HG02763 (cell line): ENCODE measurements at regions not wholly inside any gene's neighbourhood (a gene's known extent, or its start where the extent isn't known, plus 50 kb on each side); places are given as distances from the start of the nearest gene placed in this dataset.

Source experiments
- ATAC-seq: cut with Tn5 transposase; IDR thresholded peaks from one replicate; pipeline ENCODE4 v1.9.1; 2021; ENCODE audit warnings: mild to moderate bottlenecking, moderate library complexity; ENCODE audit not compliant: unreplicated experiment

DNA sequence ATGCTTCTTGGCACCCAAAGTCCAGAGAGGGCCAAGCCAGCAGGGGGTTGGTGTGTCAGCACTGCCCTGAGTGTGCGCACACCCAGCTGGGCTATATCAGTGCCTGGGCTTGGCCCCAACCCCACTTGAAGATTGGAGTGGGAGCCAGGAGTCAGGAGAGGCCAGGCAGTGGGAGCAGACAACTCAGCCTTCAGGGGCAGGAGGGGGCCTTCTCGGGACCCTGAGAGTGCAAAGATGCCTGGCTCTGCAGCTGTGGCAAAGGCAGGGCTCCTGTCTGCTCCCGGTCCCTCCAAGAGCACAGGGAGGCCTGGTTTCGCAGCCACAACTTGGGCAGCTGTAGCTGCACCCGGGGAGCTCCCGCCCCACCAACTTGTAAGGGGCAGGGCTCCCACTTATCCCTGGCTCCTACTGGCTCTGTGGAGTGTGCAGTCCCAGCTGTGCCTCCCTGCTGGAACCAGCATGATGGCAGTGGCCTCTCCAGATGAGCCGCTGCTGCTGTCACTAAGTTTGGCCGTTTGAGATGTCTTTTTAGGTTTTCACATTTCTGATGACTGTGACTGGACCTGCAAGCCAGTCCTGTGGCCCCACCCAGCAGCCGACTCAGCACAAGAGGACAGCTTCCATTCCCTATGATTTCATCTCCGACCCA lies 148.8 kb upstream of the HS6ST1 start:
- no peak for ATAC-seq

GRCh38 chr2:128468186-128468920 lies 149.7 kb upstream of the HS6ST1 start:
- ATAC-seq: no peak

DNA sequence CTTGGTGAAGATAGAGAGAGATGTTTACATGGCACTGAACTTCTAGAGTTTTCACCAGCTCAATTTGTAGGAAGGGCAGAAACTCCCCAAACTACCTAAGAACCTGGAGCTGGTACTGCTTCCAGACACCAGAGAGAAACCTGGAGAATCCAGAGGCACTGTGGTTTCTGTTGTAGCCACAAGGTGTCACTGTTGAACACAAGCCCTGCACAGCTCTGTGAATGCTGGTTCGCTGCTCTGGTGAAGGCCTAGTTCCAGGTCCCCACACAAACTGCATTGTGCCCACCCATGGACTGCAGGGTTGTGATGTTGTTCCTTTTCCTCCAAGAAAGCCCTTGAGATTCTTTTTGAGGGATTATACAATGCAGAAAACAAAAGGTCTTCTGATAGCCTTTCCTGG lies 150.5 kb upstream of the HS6ST1 start:
- ATAC-seq: no peak

DNA sequence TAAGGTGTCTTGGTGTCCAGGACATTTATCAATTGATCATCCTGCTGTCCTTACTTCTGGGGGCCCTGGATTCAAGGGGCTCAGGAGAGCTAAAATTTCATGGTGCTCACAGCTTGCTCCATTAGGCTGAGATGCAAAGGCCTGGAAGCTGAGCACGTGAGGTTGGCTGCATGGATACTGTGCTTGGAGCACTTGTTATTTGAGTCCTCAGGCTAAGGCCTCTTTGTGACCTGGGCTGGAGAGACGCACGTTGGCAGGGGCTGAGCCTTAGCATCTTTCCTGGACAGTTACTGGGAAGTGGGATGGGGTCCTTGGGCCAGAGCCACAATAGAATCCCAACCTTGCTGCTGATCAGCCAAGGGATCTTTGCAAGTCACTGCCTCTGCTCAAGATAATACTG lies 151.2 kb upstream of the HS6ST1 start:
- no peak for ATAC-seq

- ATAC-seq: peak; percentile 17
Measured at GRCh38 chr2:128472789-128473174, 154.1 kb upstream of the HS6ST1 start.

DNA sequence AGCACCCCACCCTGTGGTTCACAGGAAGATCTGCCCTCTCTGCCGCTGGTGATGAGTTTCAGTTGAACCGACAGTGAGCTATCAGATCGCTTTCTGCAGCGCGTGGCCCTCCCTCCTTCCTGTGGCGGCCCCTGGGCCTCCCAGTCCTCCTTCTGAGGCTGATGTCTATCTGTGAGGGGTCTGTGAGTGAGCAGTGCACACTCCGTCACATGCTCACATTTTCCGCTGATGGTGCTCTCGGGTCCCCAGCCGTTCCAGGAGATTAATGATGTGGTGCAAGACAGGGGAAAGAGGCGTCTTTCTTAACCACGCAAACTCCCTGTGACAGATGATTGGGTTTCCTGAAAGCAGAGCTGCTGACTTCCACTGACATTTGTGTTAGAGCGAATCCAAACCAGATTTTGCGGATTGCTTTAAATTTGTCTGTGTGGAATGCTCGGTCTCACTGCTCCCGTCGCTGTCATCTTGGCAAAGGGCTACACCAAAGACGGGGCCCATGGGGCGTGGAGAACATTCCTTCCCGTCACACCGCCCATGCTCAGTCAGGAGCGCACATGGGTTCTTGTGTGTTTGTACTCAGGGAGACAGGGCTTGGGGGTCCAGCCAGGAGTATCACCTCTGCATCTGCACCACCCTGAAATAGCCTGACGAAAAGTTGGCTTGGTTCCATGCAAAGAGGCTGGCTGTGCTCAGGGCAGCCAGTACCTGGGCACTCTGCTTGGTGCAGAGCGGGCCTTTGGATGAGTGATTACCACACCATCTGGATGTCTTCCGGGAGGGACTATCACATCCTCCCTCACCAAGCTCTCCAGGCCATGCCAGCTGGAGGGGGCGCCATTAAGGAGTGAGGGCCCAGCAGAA lies 154.7 kb upstream of the HS6ST1 start:
- ATAC-seq: peak; percentile 69

DNA sequence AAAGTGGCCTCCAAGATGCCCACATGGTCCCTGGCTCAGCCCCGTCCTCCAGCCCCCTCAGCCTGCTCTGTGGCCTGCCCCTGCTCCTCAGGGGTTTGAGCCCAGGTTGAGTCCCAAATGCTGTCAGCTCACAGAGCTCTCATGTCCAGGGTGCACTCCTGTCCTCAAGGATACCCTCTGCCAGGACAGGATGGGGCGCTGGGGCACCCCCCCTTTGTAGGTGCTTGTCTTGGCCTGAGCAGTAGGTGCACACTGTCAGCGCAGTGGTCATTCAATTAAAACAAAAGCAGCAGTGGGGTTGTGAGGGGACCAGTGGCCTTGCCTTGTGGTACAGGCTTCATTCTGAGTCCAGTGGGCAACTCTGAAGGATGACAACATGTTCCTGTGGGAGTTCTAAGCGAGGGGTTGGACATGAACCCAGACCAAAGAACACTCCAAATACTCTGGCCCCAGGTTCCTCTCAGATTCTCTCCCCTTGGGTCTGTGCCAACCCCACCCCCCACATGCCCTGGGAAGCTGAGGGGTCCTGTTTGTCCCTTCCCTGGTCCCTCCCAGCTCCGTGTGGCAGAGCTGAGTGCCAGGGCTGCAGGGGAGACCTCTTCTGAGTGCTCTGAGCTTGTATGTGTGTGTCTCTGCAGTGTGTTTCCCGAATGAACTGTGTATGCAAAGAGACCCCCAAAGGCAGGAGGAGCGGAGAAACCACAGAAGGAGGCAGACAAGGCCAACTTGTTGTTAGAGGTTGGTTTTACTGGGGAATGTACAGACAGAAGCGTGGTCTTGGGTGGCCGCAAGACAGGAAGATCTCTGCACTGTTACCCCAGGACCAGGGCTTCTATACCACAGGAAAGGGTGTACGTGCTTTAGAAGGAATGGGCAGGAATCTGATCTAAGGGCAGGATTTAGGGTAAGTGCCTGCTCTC lies 155.6 kb upstream of the HS6ST1 start:
- ATAC-seq: no peak

DNA sequence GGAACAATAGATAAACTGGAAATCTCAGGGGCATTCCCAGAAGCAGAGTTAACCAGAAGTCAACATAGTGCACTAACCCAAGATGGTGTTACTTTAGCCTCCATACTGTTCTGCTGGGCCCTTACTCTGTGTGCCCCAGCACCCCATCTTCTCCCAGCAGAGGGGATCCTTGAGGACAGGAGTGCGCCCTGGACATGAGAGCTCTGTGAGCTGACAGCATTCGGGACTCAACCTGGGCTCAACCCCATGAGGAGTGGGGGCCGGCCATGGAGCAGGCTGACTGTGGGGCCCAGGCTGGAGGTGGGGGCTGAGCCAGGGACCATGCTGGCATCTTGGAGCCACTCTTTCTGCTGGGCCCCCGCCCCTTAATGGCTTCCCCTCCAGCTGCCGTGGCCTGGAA lies 156.3 kb upstream of the HS6ST1 start:
- no peak for ATAC-seq

GRCh38 chr2:128475427-128476211 lies 157.0 kb upstream of the HS6ST1 start:
- no peak for ATAC-seq

DNA sequence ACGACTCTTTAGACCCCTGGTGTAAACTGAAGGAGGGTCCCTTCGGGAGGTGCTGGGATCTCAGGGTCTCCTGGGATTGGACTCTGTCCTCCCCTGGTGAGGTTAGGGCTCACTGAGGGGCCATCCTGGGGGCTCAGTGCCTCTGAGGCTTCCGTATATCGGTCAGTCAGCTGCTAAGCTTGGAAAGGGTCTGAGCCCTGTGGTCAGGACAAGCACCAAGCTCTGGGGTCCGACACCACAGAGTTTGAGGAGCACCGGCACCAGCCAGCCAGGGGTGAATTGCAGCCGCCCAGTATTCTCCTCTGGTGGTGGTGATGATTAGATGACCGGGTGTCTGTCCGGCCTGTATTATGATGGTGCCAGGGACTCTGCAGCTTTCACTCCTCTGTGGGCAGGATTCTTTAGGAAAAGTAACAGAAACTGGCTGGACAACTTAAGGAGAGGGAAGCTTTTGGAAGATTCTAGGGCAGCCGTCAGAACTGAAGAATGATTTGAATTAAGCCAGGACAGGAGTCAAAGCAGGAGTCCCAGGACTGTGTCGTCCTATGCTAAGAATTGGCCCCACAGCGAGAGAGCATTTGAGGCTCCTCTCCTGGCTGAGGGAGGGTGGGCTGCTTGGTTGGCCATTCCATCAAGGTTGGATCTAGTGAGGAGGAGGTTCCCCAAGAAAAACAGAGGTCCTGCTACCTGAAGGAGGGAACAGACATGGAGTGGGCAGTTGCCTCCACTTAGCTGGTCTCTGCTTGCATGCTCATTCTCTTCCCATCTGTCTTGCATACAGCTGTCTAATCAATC lies 158.6 kb upstream of the HS6ST1 start:
- no peak for ATAC-seq

DNA sequence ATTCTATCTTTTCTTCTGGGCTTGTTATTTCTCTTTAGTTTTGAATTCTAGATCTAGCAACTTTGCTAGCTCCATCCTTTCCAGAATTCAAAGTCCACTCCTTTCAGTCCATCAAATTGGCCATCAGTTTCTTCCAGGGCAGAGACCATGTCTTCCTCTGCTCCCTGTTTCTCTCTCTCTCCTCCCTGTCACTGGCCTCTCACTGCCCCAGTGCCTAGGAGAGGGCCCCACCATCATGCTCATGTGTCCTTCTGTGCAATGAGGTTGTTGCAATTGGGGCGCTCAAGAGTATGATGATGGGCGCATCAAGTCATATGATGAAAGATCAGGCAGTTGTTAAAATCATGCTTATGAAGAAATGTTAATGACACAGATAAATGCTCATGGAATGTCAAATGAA lies 159.2 kb upstream of the HS6ST1 start:
- ATAC-seq: no peak

- ATAC-seq: no peak
Measured at GRCh38 chr2:128485761-128486639, 167.3 kb upstream of the HS6ST1 start.

DNA sequence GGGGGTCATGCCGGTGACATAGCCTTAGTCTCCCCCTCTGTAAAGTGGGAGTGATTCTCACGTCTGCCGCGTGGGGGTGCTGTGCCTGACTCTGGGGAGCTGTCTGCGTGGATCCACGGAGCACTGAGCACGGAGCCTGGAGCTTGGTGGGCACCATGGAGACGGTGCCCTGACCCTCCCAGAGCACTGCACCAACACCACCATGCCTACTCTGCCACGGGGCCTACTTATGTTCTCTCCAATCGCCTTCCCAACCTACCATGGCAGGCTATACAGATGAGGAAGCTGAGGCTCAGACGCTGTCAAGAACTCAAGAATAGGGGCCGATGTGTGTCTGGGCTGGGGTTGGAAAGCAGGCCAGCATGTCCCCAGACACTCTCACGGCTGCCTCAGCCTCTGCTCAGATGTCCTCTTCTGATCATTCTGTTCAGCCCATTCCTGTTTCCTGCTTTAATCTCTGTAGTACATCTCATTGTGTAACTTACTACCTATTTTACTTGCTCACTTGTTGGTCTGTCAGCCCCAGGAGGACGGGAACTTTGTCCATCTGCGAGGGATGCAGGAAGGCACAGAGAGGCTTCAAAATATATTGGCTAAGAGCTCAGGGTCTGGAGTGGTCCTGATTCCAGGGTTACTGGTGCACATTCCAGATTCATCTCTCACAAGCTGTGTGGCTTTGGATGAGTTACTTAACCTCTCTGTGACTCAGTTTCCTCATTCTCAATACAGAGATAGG lies 168.1 kb upstream of the HS6ST1 start:
- ATAC-seq: no peak

DNA sequence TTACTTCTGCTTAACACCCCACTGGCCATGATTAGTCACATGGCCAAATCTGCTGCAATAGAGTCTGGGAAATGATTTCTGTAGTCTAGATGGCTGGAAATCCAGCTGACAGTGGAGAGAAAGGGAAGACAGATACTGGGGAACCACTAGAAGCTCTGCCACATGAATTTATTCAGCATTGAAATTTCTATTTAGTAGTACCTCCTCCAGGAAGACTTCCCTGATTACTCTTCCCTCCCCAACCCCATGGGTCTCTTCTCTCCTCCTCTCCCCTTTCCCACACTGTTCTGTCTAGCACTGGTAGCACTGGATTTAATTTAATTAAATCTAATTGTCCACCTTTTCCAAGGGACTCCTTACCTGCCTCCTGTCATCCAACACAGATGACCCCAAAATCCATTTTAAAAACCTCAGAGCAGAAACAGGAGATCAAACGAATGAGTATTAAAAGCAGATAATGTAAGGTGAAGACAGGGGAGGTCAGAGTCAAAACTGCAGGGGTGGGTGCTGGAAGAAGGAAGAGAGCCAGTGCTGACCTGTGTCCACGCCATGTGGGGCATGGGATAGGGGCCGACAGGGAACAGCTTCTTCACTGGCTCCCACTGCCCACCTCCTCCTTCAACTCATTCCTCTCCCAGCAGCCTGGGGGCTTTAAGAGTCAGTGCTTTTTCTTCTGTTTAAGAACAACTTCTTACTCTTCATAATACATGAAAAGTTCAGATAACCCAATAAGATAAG lies 169.2 kb upstream of the HS6ST1 start:
- no peak for ATAC-seq

DNA sequence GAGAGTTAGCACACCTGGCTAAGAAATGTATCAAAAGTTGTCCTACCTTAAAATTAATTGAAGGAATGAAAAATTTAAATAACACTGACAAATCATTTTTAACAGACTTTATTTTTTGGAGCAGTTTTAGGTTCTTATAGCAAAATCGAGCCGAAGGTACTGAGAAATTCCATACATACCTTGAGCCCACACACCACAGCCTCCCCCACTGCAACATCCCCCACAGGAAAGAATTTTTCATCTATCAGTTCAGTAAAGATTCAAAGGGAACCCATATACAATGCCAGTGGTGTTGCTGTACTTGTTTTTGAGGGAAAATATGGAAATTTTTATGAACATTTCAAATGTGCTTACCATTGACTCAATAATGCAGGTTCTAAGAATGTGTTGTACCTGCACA lies 169.8 kb upstream of the HS6ST1 start:
- no peak for ATAC-seq

DNA sequence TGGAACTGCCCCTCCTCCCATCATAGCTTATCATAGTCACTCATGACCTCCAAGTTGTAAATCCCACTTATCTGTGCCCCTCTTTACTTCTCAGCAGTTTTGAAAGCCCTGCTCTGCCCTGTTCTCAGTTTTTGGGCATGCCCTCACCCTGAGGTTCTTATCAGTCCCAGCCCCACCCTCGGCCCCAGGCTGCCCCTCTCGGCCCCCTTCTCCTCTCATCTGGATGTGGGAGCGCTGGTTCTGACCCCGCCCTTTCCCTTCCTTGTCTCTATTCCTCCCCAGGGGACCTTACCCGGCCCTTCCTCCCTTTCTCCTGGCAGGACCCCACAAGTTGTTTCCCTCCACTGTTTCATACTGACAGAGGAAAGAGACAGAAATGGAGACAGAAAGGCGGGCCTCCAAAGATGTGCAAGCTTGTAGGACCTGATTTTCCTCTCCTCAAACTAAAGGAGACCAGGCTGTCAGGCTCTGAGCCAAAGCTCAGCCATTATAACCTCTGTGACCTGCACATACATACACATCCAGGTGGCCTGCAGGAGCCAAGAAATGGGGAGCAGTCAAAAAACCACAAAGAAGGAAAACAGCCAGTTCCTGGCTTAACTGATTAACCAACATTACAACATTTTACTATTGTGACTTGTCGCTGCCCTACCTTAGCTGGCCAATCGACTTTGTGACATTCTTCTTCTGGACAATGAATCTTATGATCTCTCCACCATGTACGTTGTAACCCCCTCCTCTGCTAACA lies 171.0 kb upstream of the HS6ST1 start:
- ATAC-seq: no peak
